ENCODE measurements at regions not wholly inside any gene's neighbourhood (a gene's known extent, or its start where the extent isn't known, plus 50 kb on each side); places are given as distances from the start of the nearest gene placed in this dataset.
"Not testable (repeated sequence)": the region's sequence is repeated elsewhere in the genome, so short reads cannot be mapped to it uniquely, and the experiment has no call there.

GRCh38 chr15:70576276-70576675 lies 187.1 kb downstream of the UACA start:
- DNase-seq = no peak

GRCh38 chr15:70575231-70576226 lies 187.8 kb downstream of the UACA start:
- no peak for DNase-seq

GRCh38 chr15:70574325-70574724 lies 189.0 kb downstream of the UACA start:
- not testable (repeated sequence) for DNase-seq

- DNase-seq = no peak
Observed at GRCh38 chr15:70573121-70573850, 190.1 kb downstream of the UACA start.

DNA sequence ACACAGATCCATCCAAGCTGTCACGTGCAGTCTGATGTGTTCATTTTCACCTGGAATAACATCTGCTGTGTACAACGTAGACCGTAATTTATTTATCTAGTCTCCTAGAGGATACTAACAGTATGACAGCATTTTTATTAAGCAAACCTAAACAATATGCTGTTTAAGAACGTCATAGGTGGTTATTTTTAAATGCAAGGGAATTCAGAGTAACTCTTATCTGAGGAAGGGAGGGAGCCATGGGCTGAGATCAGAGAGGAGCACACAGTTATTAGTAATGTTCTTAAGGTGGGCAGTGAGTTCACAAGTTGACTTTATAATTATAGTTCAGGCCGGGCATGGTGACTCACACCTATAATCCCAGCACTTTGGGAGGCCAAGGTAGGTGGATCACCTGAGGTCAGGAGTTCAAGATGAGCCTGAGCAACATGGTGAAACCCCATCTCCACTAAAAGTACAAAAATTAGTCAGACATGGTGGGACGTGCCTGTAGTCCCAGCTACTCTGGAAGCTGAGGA lies 193.6 kb downstream of the UACA start:
- no peak for DNase-seq

DNA sequence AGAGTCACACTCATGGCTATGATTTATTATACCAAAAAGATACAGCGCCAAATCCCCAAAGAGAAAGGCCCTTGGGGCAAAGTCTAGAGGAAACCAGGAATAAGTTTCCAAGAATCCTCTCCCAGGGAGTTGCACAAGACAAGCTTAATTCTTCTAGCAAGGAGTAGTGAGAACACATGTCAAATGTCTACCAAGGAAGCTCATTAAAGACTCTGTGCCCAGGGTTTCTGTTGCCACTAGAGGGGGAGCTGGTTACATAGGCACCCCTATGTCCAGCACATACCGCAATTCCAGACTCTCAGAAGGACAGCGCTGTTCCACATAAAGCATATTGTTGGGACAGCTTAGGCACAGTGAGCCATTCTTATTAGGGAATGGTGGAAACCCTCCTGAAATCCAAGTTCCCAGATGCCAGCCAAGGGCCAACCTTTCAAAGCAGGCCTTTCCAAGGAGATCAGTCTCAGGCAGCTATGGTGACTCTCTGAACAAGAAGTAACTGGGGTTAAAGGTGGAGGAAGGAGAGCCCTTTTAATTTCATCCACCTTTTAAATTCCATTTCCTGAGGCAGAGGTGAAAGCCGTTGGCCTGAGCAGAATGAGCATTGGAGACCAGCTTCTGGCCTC lies 194.2 kb downstream of the UACA start:
- DNase-seq = no peak

GRCh38 chr15:70566989-70567388 lies 196.4 kb downstream of the UACA start:
- DNase-seq = no peak

GRCh38 chr15:70566047-70566835 lies 197.1 kb downstream of the UACA start:
- DNase-seq = no peak

GRCh38 chr15:70563561-70564095 lies 199.7 kb downstream of the UACA start:
- no peak for DNase-seq

GRCh38 chr15:70562906-70563305 lies 200.5 kb downstream of the UACA start:
- DNase-seq = no peak

DNA sequence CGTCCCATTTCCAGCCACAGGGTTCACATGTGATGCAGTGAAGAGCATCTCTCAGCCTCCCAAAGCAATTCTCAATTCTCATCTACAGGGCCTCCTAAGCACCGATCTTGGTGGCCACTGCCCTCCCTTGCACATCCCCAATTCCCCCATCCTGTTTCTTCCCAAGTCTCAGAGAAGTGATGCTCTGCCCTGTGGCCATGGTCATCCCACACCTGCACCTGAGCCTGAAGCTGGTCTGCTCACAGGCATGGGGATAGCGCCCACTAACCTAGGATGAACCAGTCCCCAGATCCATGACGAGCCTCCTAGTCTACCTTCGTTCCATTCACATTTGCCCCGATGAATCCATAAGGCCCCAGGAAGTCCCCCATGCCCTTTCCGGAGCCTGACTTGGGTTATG lies 201.5 kb downstream of the UACA start:
- DNase-seq = no peak

DNA sequence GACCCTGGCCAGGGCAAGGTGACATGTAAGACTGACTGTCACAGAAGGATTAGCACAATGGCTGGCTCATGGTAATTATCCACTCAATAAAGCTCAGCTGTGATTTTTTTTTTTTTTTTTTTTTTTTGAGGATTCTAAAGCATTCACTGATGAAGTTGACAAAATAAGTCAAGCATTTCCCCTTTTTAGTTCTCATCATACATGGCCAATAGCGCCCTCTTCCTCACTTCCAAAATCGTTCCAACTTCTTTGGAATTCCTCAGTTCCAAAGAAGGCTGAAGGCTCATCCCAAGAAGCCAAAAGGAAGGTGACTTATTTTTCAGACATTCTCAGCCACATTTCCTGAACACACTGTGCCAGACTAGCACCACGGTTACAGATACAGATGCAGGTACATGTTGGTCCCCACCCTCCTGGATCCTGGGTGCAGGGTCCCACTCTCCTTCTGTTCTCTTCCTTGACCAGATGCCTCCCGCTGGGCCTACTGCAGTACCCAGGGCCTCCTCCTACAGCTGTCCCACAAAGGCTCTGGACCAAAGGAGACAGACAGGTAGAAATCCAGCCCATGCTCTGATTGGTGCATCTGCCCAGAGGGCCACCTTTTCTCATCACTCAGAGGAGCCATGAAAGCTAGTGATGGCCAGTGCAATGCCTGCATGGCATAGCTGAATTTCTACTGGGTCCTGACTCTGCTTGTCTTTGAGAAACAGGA lies 202.6 kb downstream of the UACA start:
- no peak for DNase-seq

DNA sequence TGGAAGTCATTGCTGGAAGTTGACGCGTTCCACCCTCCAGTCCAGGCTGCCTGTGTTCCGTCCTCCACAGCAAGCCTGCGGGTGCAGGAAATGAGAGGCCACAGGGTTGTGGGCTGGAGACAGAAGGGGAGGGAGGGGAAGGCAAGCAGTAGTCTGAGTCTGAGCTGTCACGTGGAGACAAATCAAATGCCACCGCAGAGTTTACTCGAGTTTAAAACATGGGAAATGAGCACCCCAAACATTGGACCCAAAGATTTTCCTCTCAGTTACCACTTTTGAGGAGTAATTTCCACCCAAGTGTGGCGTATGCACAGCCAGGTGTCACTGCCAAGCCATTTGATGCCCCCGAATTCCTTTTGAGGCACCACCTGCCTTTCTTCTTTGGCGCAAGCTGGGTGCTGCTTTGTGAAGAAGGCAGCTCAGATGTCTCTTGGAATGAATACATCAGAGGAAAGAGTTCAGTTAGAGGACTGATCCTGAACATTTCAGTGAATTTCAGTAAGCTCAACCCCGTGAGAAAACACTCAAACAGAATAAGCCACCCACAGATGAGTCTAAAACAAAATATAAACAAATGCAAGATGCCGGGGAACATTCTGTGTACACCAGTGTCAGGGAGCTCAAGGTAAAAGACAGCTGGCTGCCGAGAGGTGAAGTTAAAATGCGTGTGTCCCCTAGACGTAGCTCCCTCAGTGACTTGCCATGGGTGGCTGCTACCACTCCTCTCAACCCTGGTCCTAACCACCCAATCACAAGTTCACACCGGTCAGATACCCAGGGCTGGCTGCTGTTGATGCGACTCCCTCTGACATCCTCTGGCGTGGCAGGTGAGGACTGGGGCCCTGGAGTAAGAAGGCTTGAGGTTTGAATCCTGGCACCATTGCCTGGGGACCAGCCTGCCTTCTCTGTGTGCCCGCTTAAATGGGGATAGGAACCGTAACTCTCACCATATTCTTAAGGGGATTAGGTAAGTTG lies 203.8 kb downstream of the UACA start:
- DNase-seq = peak; percentile 55

DNA sequence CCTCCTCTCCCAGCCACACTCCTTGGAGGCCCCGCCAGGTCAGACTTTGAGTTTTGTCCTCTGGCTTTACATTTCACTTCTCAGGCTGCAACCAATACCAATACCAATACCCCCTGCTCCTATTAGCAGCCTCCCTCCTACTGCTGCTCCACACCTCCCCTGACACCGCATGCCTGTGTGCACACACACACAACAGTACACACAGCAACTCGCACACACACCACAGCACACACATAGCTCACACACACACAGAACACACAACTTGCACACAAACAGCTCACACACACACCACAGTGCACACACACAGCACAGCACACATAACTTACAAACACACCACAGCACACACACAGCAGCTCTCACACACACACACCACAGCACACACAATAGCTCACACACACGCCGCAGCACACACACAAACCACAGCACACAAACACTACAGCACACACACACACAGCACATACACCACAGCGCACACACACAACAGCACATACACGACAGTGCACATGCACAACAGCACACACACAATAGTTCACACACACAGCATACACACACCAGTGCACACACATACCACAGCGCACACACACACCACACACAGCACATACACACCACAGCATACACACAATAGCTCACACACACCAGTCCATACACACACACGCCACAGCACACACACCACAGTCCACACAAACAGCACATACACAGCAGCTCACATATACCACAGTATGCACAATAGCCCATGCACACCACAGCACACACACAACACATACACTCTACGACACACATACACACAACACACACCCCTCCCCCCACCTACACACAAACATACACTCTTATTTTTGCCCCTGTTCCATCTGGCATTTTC lies 204.7 kb downstream of the UACA start:
- DNase-seq = no peak

- no peak for DNase-seq
Observed at GRCh38 chr15:70557521-70558258, 205.7 kb downstream of the UACA start.

DNA sequence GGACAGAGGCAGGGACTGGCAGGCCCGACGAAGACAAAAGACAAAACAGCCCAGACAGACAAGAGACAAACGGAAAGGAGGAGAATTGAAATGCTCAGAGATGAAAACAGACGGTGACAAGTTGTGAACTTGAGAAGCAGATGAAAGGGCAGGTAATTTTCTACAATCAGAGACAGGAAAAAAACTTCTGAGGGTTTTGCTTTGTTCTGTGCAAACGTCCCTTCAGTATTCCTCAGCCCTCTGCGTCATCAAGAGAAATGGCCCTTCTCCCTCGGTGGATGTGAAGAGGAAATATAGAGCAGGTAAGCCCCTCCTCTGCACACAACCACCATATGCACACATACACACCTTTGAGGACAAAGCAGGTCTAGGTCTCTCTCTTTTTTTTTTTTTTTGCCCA lies 206.6 kb downstream of the UACA start:
- no peak for DNase-seq

- DNase-seq = no peak
Observed at GRCh38 chr15:70556151-70556741, 207.1 kb downstream of the UACA start.

DNA sequence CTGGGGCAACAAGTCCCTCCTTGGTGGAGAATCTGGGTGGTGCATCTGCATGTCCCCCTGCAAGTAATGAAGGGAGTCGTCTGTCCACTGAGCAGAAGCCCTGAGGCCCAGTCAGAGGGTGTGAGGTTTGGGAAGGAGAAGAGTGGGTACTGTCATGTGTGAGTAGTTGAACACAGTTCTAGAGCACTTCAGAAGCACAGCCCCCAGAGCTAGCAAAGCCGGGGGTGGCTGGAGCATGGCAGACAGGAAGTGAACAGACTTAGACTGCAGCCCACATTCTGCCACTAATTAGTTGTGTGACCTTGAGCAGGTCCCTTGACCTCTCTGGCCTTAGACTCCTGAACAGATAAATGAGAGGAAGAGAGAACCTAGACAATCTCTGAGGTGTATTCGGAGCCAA lies 207.6 kb downstream of the UACA start:
- DNase-seq = peak; percentile 29

Measured in activated CD8-positive, alpha-beta memory T cell treated with anti-CD3 and anti-CD28 coated beads, Interleukin-2, amount 50 U/mL, for 4 hours (primary cell).